ENCODE measurements at regions not wholly inside any gene's neighbourhood (a gene's known extent, or its start where the extent isn't known, plus 50 kb on each side); places are given as distances from the start of the nearest gene placed in this dataset.

DNA sequence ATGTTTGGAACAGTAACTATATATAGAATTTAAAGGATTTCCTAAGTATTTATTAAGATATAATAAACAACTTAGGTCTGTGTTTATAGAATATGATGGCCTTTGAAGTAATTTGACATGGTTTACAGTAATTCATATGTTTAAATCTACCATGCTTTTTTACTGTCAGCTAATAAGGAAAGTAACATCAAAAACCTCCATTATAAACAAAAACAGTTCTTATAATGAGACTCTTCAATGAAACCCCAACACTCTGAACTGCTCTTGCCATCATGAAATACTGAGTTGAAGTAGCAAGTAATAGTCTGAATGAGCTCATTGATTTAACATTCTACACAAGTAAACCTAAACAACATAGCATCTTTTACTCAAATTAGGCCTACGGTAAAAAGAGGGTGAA lies 1236.5 kb downstream of the FSTL5 start:
- TF ChIP-seq TAF7 (optimal IDR thresholded peaks at IDR 0.05; ENCODE audit: borderline replicate concordance, low read depth, low read length) (no peak), EGR1 (IDR thresholded peaks at IDR 0.05; ENCODE audit: borderline replicate concordance, low read depth, low read length) (no peak), JUND (IDR thresholded peaks at IDR 0.05; ENCODE audit: low read length) (no peak)
- TF ChIP-seq, protein P1, sequence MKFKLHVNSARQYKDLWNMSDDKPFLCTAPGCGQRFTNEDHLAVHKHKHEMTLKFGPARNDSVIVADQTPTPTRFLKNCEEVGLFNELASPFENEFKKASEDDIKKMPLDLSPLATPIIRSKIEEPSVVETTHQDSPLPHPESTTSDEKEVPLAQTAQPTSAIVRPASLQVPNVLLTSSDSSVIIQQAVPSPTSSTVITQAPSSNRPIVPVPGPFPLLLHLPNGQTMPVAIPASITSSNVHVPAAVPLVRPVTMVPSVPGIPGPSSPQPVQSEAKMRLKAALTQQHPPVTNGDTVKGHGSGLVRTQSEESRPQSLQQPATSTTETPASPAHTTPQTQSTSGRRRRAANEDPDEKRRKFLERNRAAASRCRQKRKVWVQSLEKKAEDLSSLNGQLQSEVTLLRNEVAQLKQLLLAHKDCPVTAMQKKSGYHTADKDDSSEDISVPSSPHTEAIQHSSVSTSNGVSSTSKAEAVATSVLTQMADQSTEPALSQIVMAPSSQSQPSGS (IDR thresholded peaks at IDR 0.05; ENCODE audit: low read length) = no peak
- TF ChIP-seq, protein P2, sequence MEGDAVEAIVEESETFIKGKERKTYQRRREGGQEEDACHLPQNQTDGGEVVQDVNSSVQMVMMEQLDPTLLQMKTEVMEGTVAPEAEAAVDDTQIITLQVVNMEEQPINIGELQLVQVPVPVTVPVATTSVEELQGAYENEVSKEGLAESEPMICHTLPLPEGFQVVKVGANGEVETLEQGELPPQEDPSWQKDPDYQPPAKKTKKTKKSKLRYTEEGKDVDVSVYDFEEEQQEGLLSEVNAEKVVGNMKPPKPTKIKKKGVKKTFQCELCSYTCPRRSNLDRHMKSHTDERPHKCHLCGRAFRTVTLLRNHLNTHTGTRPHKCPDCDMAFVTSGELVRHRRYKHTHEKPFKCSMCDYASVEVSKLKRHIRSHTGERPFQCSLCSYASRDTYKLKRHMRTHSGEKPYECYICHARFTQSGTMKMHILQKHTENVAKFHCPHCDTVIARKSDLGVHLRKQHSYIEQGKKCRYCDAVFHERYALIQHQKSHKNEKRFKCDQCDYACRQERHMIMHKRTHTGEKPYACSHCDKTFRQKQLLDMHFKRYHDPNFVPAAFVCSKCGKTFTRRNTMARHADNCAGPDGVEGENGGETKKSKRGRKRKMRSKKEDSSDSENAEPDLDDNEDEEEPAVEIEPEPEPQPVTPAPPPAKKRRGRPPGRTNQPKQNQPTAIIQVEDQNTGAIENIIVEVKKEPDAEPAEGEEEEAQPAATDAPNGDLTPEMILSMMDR (IDR thresholded peaks at IDR 0.05; ENCODE audit: control extremely low read depth in 1 of 3, insufficient read depth in 1 of 3, low read depth in 1 of 3, low read length in 3 of 3) = no peak

All from H1 (cell line).